IMR-90 (cell line): ENCODE measurements at regions not wholly inside any gene's neighbourhood (a gene's known extent, or its start where the extent isn't known, plus 50 kb on each side); places are given as distances from the start of the nearest gene placed in this dataset.
"Not testable (repeated sequence)": the region's sequence is repeated elsewhere in the genome, so short reads cannot be mapped to it uniquely, and the experiment has no call there.

Experiments
- ATAC-seq: fragments of 200-7000 bp; cut with Tn5 transposase; 2 replicates; pipeline ENCODE4 v1.9.1; 2020; ENCODE audit warnings: low read depth, mild to moderate bottlenecking, moderate library complexity
- BruUV-seq: library from RNA; stranded (reverse); fragments of 400-500 nt; replicated peaks from 2 replicates; lab custom pipeline; 2021; lab: Mats Ljungman, UMichigan
- CTCF ChIA-PET: fragments of 300-600 bp; formaldehyde crosslinking; extraction: SDS; loops from one replicate; lab custom pipeline; 2021; ENCODE audit warnings: antibody characterized with exemption; lab: Yijun Ruan, JAX
- POLR2A ChIA-PET: fragments of 300-600 bp; sonication (Branson Sonifier 250); formaldehyde crosslinking; loops from one replicate; lab custom pipeline; 2022; ENCODE audit warnings: antibody characterized with exemption; ENCODE audit not compliant: unreplicated experiment; lab: Charles Lee
- DNase-seq: peaks from one replicate; pipeline ENCODE4 v3.0.0; 2013
- H2AFZ ChIP-seq: replicated peaks from 2 replicates; pipeline ENCODE3; 2013; ENCODE audit warnings: low read length, mild to moderate bottlenecking; ENCODE audit not compliant: poor library complexity
- H2AK5ac ChIP-seq: 2 replicates; pipeline ENCODE4 v1.6.1; 2013; ENCODE audit warnings: low read depth, low read length, inconsistent platforms
- H2AK9ac ChIP-seq: replicated peaks from 2 replicates; pipeline ENCODE3; 2013; ENCODE audit warnings: mild to moderate bottlenecking, low read depth, low read length, moderate library complexity; ENCODE audit not compliant: poor library complexity
- H2BK120ac ChIP-seq: 2 replicates; pipeline ENCODE4 v1.6.1; 2013; ENCODE audit warnings: low read depth, low read length, inconsistent platforms
- H2BK15ac ChIP-seq: 3 replicates; pipeline ENCODE4 v1.6.1; 2013; ENCODE audit warnings: low read depth, low read length, inconsistent platforms
- H2BK20ac ChIP-seq: 2 replicates; pipeline ENCODE4 v1.6.1; 2013; ENCODE audit warnings: low read depth, mild to moderate bottlenecking, inconsistent platforms, low read length, moderate library complexity
- H2BK5ac ChIP-seq: 2 replicates; pipeline ENCODE4 v1.6.1; 2013; ENCODE audit warnings: mild to moderate bottlenecking, low read depth, low read length, inconsistent platforms; ENCODE audit not compliant: poor library complexity, severe bottlenecking
- H3K14ac ChIP-seq: replicated peaks from 2 replicates; pipeline ENCODE4 v1.6.1; 2013; ENCODE audit warnings: low read depth, low read length, inconsistent platforms
- H3K18ac ChIP-seq: 2 replicates; pipeline ENCODE4 v1.6.1; 2013; ENCODE audit warnings: low read depth, low read length, control low read depth
- H3K23ac ChIP-seq: 2 replicates; pipeline ENCODE4 v1.6.1; 2013; ENCODE audit warnings: low read depth, low read length, inconsistent platforms
- H3K27ac ChIP-seq: 2 replicates; pipeline ENCODE4 v1.5.1; 2013; ENCODE audit warnings: mild to moderate bottlenecking, control low read depth, low read length; ENCODE audit not compliant: insufficient read depth
- H3K27me3 ChIP-seq: 2 replicates; pipeline ENCODE4 v1.6.1; 2013; ENCODE audit warnings: low read length; ENCODE audit not compliant: control insufficient read depth, insufficient read depth
- H3K36me3 ChIP-seq: 2 replicates; pipeline ENCODE4 v1.6.1; 2013; ENCODE audit warnings: low read length, mixed read lengths; ENCODE audit not compliant: control insufficient read depth, insufficient read depth
- H3K4ac ChIP-seq: 2 replicates; pipeline ENCODE4 v1.6.1; 2013; ENCODE audit warnings: low read depth, low read length, inconsistent platforms
- H3K4me1 ChIP-seq: 2 replicates; pipeline ENCODE4 v1.6.1; 2013; ENCODE audit warnings: low read length, mixed read lengths; ENCODE audit not compliant: control insufficient read depth, insufficient read depth
- H3K4me2 ChIP-seq: 2 replicates; pipeline ENCODE4 v1.6.1; 2013; ENCODE audit warnings: low read depth, mild to moderate bottlenecking, control low read depth, low read length, moderate library complexity
- H3K4me3 ChIP-seq: 2 replicates; pipeline ENCODE4 v1.5.1; 2013; ENCODE audit warnings: low read depth, mild to moderate bottlenecking, control low read depth, low read length, moderate library complexity; ENCODE audit not compliant: insufficient read depth
- H3K56ac ChIP-seq: 2 replicates; pipeline ENCODE4 v1.6.1; 2013; ENCODE audit warnings: low read length, inconsistent platforms; ENCODE audit not compliant: insufficient read depth; ENCODE audit errors: extremely low read depth
- H3K79me1 ChIP-seq, 2 experiments: 2 replicates each; pipeline ENCODE4 v1.6.1; 2013; ENCODE audit warnings: low read length in 2 of 2, inconsistent platforms in 1 of 2, low read depth in 1 of 2
- H3K9ac ChIP-seq: 2 replicates; pipeline ENCODE4 v1.6.1; 2013; ENCODE audit warnings: low read depth, low read length, control low read depth
- H3K9me1 ChIP-seq: 2 replicates; pipeline ENCODE4 v1.6.1; 2013; ENCODE audit warnings: low read length, inconsistent platforms; ENCODE audit not compliant: insufficient read depth
- H3K9me3 ChIP-seq: 2 replicates; pipeline ENCODE4 v1.6.1; 2013; ENCODE audit warnings: low read length; ENCODE audit not compliant: control insufficient read depth, insufficient read depth
- H4K20me1 ChIP-seq: 2 replicates; pipeline ENCODE4 v1.6.1; 2013; ENCODE audit warnings: low read length, inconsistent platforms; ENCODE audit not compliant: insufficient read depth
- H4K5ac ChIP-seq: 2 replicates; pipeline ENCODE4 v1.6.1; 2013; ENCODE audit warnings: mild to moderate bottlenecking, low read depth, low read length, control low read depth
- H4K8ac ChIP-seq, 2 experiments: 2 replicates each; pipeline ENCODE4 v1.6.1; 2013; ENCODE audit warnings: low read depth in 2 of 2, low read length in 2 of 2, control low read depth in 1 of 2, inconsistent platforms in 1 of 2
- H4K91ac ChIP-seq: 2 replicates; pipeline ENCODE4 v1.6.1; 2013; ENCODE audit warnings: low read depth, low read length, inconsistent platforms; ENCODE audit not compliant: insufficient read depth
- WGBS, 2 experiments: methylation state at CpG; one replicate each; pipeline versions ENCODE4 v1.1.5 to v1.1.7; 2013; ENCODE audit warnings: missing lambda C conversion rate in 2 of 2; ENCODE audit not compliant: insufficient read length in 1 of 2; ENCODE audit errors: extremely low coverage in 2 of 2; 5-methylcytosine and 5-hydroxymethylcytosine counted together
- dilution Hi-C: fragments of 300-500 bp; cut with HindIII; formaldehyde crosslinking; loops from one replicate; pipeline ENCODE4 v1.14.3; 2018; ENCODE audit warnings: low sequenced_read_pairs; ENCODE audit not compliant: unreplicated experiment
- in situ Hi-C: fragments of 300-500 bp; cut with MboI; formaldehyde crosslinking; loops from 3 replicates; pipeline ENCODE4 v1.14.3; 2019; ENCODE audit warnings: low sequenced_read_pairs, inconsistent platforms, mixed read lengths
- intact Hi-C: fragments of 100-400 bp; cut with micrococcal nuclease; formaldehyde crosslinking; loops from 2 replicates; pipeline ENCODE4 v1.10.0; 2022

DNA sequence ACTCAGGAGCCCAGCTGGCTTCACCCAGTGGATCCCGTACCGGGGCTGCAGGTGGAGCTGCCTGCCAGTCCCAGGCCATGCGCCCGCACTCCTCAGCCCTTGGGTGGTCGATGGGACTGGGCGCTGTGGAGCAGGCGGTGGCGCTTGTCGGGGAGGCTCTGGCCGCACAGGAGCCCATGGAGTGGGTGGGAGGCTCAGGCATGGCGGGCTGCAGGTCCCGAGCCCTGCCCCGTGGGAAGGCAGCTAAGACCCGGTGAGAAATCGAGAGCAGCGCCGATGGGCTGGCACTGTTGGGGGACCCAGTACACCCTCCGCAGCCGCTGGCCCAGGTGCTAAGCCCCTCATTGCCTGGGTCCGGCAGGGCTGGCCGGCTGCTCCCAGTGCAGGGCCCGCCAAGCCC, 1205.6 kb downstream of the DIAPH3 start:
- H2AK5ac ChIP-seq, H4K20me1 ChIP-seq, H3K9me1 ChIP-seq, H3K4me2 ChIP-seq, H3K36me3 ChIP-seq, H3K27me3 ChIP-seq, H3K23ac ChIP-seq, DNase-seq, in situ Hi-C loops, H2AK9ac ChIP-seq, H2AFZ ChIP-seq, intact Hi-C loops, H3K14ac ChIP-seq, H2BK5ac ChIP-seq, H3K4me3 ChIP-seq, H4K91ac ChIP-seq, H3K18ac ChIP-seq, H2BK20ac ChIP-seq, H2BK120ac ChIP-seq, H4K8ac ChIP-seq, dilution Hi-C loops, BruUV-seq, H3K9me3 ChIP-seq, H3K4me1 ChIP-seq, POLR2A ChIA-PET, H2BK15ac ChIP-seq, H3K79me1 ChIP-seq, CTCF ChIA-PET, H3K56ac ChIP-seq, H3K9ac ChIP-seq, H4K5ac ChIP-seq, H3K4ac ChIP-seq, ATAC-seq, H3K27ac ChIP-seq: not testable (repeated sequence)
- 91% methylated on average over 9 of the region's 22 CpGs; no CpG with 5 or more reads in 1 of the 2 experiments for WGBS, 2 experiments
